Psoas muscle (tissue), 7 donors: ENCODE measurements at regions not wholly inside any gene's neighbourhood (a gene's known extent, or its start where the extent isn't known, plus 50 kb on each side); places are given as distances from the start of the nearest gene placed in this dataset.

Experiments used
- ATAC-seq, 4 donors: fragments of 200-7000 bp; cut with Tn5 transposase; one replicate each; pipeline ENCODE4 v1.9.1; 2020; ENCODE audit warnings: moderate library complexity in 3 of 4, mild to moderate bottlenecking in 2 of 4
- DNase-seq, 2 donors: peaks; one replicate each; pipeline ENCODE4 v3.0.0-alpha.2; 2020
- H3K27ac ChIP-seq: fragments of 200-600 bp; one replicate; pipeline ENCODE4 v1.8.0; 2022
- H3K27me3 ChIP-seq, 3 donors: fragments of 200-600 bp in 1 of 3; one replicate each; pipeline versions ENCODE4 v1.6.1 to v1.8.0; 2013 to 2022; ENCODE audit warnings: low read length in 2 of 3, mild to moderate bottlenecking in 2 of 3, moderate library complexity in 1 of 3; ENCODE audit not compliant: insufficient read depth in 3 of 3
- H3K36me3 ChIP-seq, 2 donors: fragments of 200-600 bp in 1 of 2; one replicate each; pipeline versions ENCODE4 v1.6.1 to v1.8.0; 2013 to 2022; ENCODE audit warnings: low read depth in 1 of 2, mild to moderate bottlenecking in 1 of 2, moderate library complexity in 1 of 2; ENCODE audit not compliant: insufficient read depth in 1 of 2
- H3K4me1 ChIP-seq: fragments of 200-600 bp; one replicate; pipeline ENCODE4 v1.8.0; 2022
- H3K4me3 ChIP-seq: fragments of 200-600 bp; one replicate; pipeline ENCODE4 v1.8.0; 2022; ENCODE audit warnings: mild to moderate bottlenecking
- H3K9me3 ChIP-seq: fragments of 200-600 bp; one replicate; pipeline ENCODE4 v1.8.0; 2022
- CTCF ChIP-seq: fragments of 200-600 bp; IDR thresholded peaks from one replicate; pipeline ENCODE4 v1.8.0; 2022; ENCODE audit warnings: antibody characterized with exemption
- WGBS, 3 donors: extraction: QIAGEN DNeasy Blood & Tissue Kit; methylation state at CpG; one replicate each; pipeline versions ENCODE4 v1.1.6 to v1.1.7; 2013; 5-methylcytosine and 5-hydroxymethylcytosine counted together
- intact Hi-C, 2 donors: fragments of 100-400 bp; cut with DNase I; formaldehyde crosslinking; loops; one replicate each; pipeline versions ENCODE4 v1.11.0 to v1.14.2; 2022
- donor health status: healthy with polysubstance abuse.
- donor health status: DM: no; HTN: no; CAD: no; lungs with moderate emphysema.
- donor health status: Bipolar disorder and iron deficiency.
- donor health status: healthy.
- donor health status: DM: yes; HTN: yes; CAD: no.
- donor health status: DM: no; HTN: no; CAD: no.
- donor health status: DM: yes; HTN: yes; CAD: no.

- Histone ChIP-seq H3K9me3 (no peaks in the 10 kb centered on the region), H3K4me3 (no peak overlapping the region), H3K4me1 (no peaks in the 10 kb centered on the region), H3K27me3 (no peaks in the 10 kb centered on the region), H3K27ac (no peak overlapping the region), H3K36me3 (no peaks in the 10 kb centered on the region)
- intact Hi-C loops: no loop called here
- WGBS, 3 donors: 85 to 91% (median 88%) methylated on average over 2 of the region's 2 CpGs
- DNase-seq: no peak
- ATAC-seq: no peak
- no peak for TF ChIP-seq CTCF
Measured at GRCh38 chr11:112693781-112694180, 267.4 kb upstream of the NCAM1 start.

GRCh38 chr11:112694245-112694644, 267.0 kb upstream of the NCAM1 start:
- Histone ChIP-seq H3K27me3 (no peaks in the 10 kb centered on the region), H3K4me3 (no peak overlapping the region), H3K36me3 (no peaks in the 10 kb centered on the region), H3K9me3 (no peaks in the 10 kb centered on the region), H3K27ac (no peak overlapping the region), H3K4me1 (no peaks in the 10 kb centered on the region)
- DNase-seq: no peak
- WGBS, 3 donors: 91 to 100% (median 93%) methylated on average over 1 of the region's 1 CpG
- intact Hi-C loops: no loop called here
- no peak for TF ChIP-seq CTCF
- no peak for ATAC-seq

GRCh38 chr11:112694813-112695212, 266.4 kb upstream of the NCAM1 start:
- no peaks in the 10 kb centered on the region for H3K36me3 ChIP-seq
- H3K27ac ChIP-seq: no peak overlapping the region
- TF ChIP-seq CTCF: no peak
- DNase-seq (no peak), ATAC-seq (no peak)
- WGBS, 3 donors: 84 to 89% (median 86%) methylated on average over 3 of the region's 3 CpGs
- H3K4me1 ChIP-seq: no peaks in the 10 kb centered on the region
- no peaks in the 10 kb centered on the region for H3K9me3 ChIP-seq
- intact Hi-C loops: no loop called here
- H3K4me3 ChIP-seq: no peak overlapping the region
- no peaks in the 10 kb centered on the region for H3K27me3 ChIP-seq

DNA sequence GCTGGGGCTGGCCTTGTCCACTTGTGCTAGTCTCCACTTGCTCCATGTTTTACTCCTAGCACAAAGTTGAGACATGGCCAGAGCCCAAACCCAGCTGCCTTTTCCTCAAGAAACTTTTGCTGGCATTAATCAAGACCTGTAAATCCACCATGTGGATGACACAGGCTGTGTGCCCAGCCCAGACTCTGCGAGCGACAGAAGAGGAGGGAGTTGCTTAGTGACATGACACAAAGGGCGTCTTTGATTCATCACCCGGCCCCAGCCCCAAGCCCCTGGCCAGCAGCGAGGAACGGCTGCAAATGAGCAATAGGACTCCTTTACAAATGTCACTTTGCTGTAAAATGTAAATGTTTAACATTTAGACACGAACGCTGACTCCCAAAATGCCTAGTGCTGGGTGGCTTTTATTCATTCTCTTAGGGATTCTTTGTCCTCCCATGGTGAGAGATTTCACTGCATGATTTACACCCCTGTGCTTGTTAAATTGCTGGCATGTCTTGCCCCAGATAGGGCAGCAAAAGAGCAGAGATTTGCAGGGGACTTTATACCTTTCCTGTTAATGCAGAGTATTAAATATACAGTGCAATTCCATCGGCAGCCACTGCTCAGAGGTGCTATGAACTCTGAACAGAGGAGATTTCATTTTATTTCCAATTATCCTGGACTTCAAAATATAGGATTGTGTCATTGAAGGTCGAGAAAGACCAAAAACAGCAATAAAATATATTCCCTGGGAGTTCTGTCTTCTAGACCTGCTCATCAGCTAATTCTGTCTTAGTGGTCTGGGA, 263.6 kb upstream of the NCAM1 start:
- DNase-seq (no peak), ATAC-seq (peak in 1 of 4 donors; percentile 31)

More for the DNA sequence above, 263.6 kb upstream of the NCAM1 start:
- TF ChIP-seq CTCF: peak; percentile 9
- Histone ChIP-seq H3K27me3 (no peaks in the 10 kb centered on the region), H3K4me1 (no peaks in the 10 kb centered on the region), H3K36me3 (no peaks in the 10 kb centered on the region), H3K27ac (no peak overlapping the region), H3K9me3 (no peaks in the 10 kb centered on the region), H3K4me3 (no peak overlapping the region)
- WGBS, 3 donors: 33 to 44% (median 35%) methylated on average over 10 of the region's 10 CpGs
- intact Hi-C loops: no loop called here
